Spleen (tissue), 11 donors: ENCODE measurements at regions not wholly inside any gene's neighbourhood (a gene's known extent, or its start where the extent isn't known, plus 50 kb on each side); places are given as distances from the start of the nearest gene placed in this dataset.

ENCODE experiments used
- DNase-seq: peaks from one replicate; pipeline ENCODE4 v3.0.0-alpha.2; 2020
- H3K27ac ChIP-seq, 8 donors: fragments of 200-600 bp; sonication (generic) in 7 of 8; 1 replicate in 4 of 8; 2 replicates in 4 of 8; pipeline versions ENCODE4 v1.5.0 to v1.8.0; 2016 to 2021; ENCODE audit warnings: inconsistent platforms in 4 of 8, mild to moderate bottlenecking in 4 of 8, moderate library complexity in 1 of 8
- H3K27me3 ChIP-seq, 7 donors: fragments of 200-600 bp; sonication (generic) in 6 of 7; replicated peaks in 1 of 7; 1 replicate in 4 of 7; 2 replicates in 3 of 7; pipeline versions ENCODE4 v1.5.0 to v1.8.0; 2016 to 2021; ENCODE audit warnings: inconsistent platforms in 3 of 7, mild to moderate bottlenecking in 1 of 7
- H3K36me3 ChIP-seq, 6 donors: fragments of 200-600 bp; sonication (generic) in 5 of 6; 1 replicate in 4 of 6; 2 replicates in 2 of 6; pipeline versions ENCODE4 v1.5.0 to v1.8.0; 2016 to 2021; ENCODE audit warnings: inconsistent platforms in 2 of 6
- H3K4me1 ChIP-seq, 6 donors: fragments of 200-600 bp; sonication (generic) in 5 of 6; 1 replicate in 3 of 6; 2 replicates in 3 of 6; pipeline versions ENCODE4 v1.5.0 to v1.8.0; 2016 to 2021; ENCODE audit warnings: inconsistent platforms in 3 of 6
- H3K4me3 ChIP-seq, 8 donors: fragments of 200-600 bp; sonication (generic) in 7 of 8; 1 replicate in 4 of 8; 2 replicates in 4 of 8; pipeline versions ENCODE4 v1.5.0 to v1.8.0; 2016 to 2021; ENCODE audit warnings: inconsistent platforms in 4 of 8, mild to moderate bottlenecking in 4 of 8, moderate library complexity in 2 of 8
- H3K9me3 ChIP-seq, 8 donors: fragments of 200-600 bp; sonication (generic) in 7 of 8; 1 replicate in 4 of 8; 2 replicates in 4 of 8; pipeline versions ENCODE4 v1.5.0 to v1.8.0; 2016 to 2021; ENCODE audit warnings: inconsistent platforms in 4 of 8
- CTCF ChIP-seq, 11 experiments: fragments of 200-600 bp in 7 of 11; fragments of 450-650 bp in 4 of 11; sonication (generic) in 4 of 11; IDR thresholded peaks in 8 of 11; conservative IDR thresholded peaks in 3 of 11; 1 replicate in 7 of 11; 2 replicates in 4 of 11; pipeline versions ENCODE4 v1.4.0 to v1.8.0; 2016 to 2021; ENCODE audit warnings: antibody characterized with exemption in 11 of 11, inconsistent platforms in 4 of 11, mild to moderate bottlenecking in 1 of 11
- POLR2A ChIP-seq, 3 donors: fragments of 450-650 bp; IDR thresholded peaks; one replicate each; pipeline ENCODE4 v1.5.1; 2017; ENCODE audit warnings: antibody characterized with exemption in 3 of 3, mild to moderate bottlenecking in 1 of 3
- POLR2AphosphoS5 ChIP-seq, 3 donors: sonication (generic); formaldehyde crosslinking; IDR thresholded peaks; one replicate each; pipeline ENCODE4 v1.5.1; 2017; ENCODE audit warnings: antibody characterized with exemption in 3 of 3
- WGBS, 5 donors: extraction: QIAGEN DNeasy Blood & Tissue Kit in 3 of 5; methylation state at CpG; one replicate each; pipeline versions ENCODE4 v1.1.5 to v1.1.7; 2013 to 2018; 5-methylcytosine and 5-hydroxymethylcytosine counted together
- intact Hi-C: fragments of 100-400 bp; cut with DNase I; formaldehyde crosslinking; loops from one replicate; pipeline ENCODE4 v1.15.0; 2023; ENCODE audit warnings: low total_unique reads
- donor health status: healthy with polysubstance abuse.
- donor health status: DM: no; HTN: no; CAD: no; lungs with moderate emphysema.
- donor health status: DM: no; HTN: no; CAD: no.
- donor health status: Bipolar disorder and iron deficiency.
- donor health status: healthy.
- donor health status: DM: no; HTN: no; CAD: no.
- donor health status: DM: yes; HTN: yes; CAD: no.

GRCh38 chr20:11795071-11795615, 122.5 kb upstream of the BTBD3 start:
- TF ChIP-seq CTCF (IDR thresholded peaks at IDR 0.05 in 8 of 11, conservative IDR thresholded peaks at IDR 0.05 in 3 of 11) (no peak), POLR2AphosphoS5 (IDR thresholded peaks at IDR 0.05) (no peak), POLR2A (IDR thresholded peaks at IDR 0.05) (no peak)
- H3K4me3 ChIP-seq, result no peak overlapping the region
- no peak for DNase-seq
- intact Hi-C loops, result no loop called here
- no peaks in the 10 kb centered on the region for H3K9me3 ChIP-seq
- H3K27me3 ChIP-seq, result no peaks in the 10 kb centered on the region
- H3K27ac ChIP-seq, result no peak overlapping the region
- WGBS, 5 donors, result 71 to 89% (median 78%) methylated on average over 8 of the region's 8 CpGs
- no peaks in the 10 kb centered on the region for H3K4me1 ChIP-seq
- no peaks in the 10 kb centered on the region for H3K36me3 ChIP-seq

- Histone ChIP-seq H3K27ac (no peak overlapping the region), H3K36me3 (no peaks in the 10 kb centered on the region), H3K4me1 (no peaks in the 10 kb centered on the region), H3K9me3 (no peaks in the 10 kb centered on the region), H3K4me3 (no peak overlapping the region), H3K27me3 (no peaks in the 10 kb centered on the region)
- WGBS, 5 donors, result 17 to 31% (median 21%) methylated on average over 4 of the region's 4 CpGs
- DNase-seq, result no peak
- TF ChIP-seq POLR2A (IDR thresholded peaks at IDR 0.05) (no peak), CTCF (IDR thresholded peaks at IDR 0.05 in 8 of 11, conservative IDR thresholded peaks at IDR 0.05 in 3 of 11) (no peak), POLR2AphosphoS5 (IDR thresholded peaks at IDR 0.05) (no peak)
- intact Hi-C loops, result no loop called here
Measured at GRCh38 chr20:11796026-11796425, 121.7 kb upstream of the BTBD3 start.

- Histone ChIP-seq H3K9me3 (no peaks in the 10 kb centered on the region), H3K27me3 (no peaks in the 10 kb centered on the region), H3K4me1 (no peaks in the 10 kb centered on the region), H3K36me3 (no peaks in the 10 kb centered on the region), H3K4me3 (no peak overlapping the region), H3K27ac (no peak overlapping the region)
- intact Hi-C loops, result no loop called here
- no peak for DNase-seq
- TF ChIP-seq POLR2AphosphoS5 (IDR thresholded peaks at IDR 0.05), result no peak
- no peak for TF ChIP-seq CTCF (IDR thresholded peaks at IDR 0.05 in 8 of 11, conservative IDR thresholded peaks at IDR 0.05 in 3 of 11)
- TF ChIP-seq POLR2A (IDR thresholded peaks at IDR 0.05), result no peak
Measured at GRCh38 chr20:11797156-11797555, 120.5 kb upstream of the BTBD3 start.

DNA sequence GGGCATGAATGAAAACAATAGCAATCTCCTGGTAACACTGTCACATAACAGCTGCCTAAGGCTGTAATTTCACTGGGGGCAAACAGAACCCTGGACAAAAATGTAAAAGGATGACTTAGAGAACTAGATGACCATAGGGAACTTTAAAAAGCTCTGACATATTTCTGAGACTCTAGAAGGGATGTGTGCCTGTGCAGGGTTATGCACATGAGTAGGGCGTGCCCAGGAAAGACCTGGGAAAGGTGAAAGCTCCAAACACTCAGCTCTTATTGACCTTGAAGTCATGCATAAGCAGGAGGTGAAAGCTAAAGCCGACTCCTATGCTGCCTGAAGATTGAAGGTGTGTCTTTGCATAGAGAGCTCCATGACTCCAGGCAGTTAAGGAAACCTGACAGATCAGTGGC, 118.4 kb upstream of the BTBD3 start:
- Histone ChIP-seq H3K4me1 (no peaks in the 10 kb centered on the region), H3K9me3 (no peaks in the 10 kb centered on the region), H3K36me3 (no peaks in the 10 kb centered on the region), H3K27ac (no peak overlapping the region), H3K4me3 (no peak overlapping the region), H3K27me3 (no peaks in the 10 kb centered on the region)
- TF ChIP-seq POLR2A (IDR thresholded peaks at IDR 0.05) (no peak), POLR2AphosphoS5 (IDR thresholded peaks at IDR 0.05) (no peak), CTCF (IDR thresholded peaks at IDR 0.05 in 8 of 11, conservative IDR thresholded peaks at IDR 0.05 in 3 of 11) (no peak)
- DNase-seq, result no peak
- 72 to 85% (median 77%) methylated on average over 2 of the region's 2 CpGs for WGBS, 5 donors
- intact Hi-C loops, result no loop called here
